ENCODE measurements at regions not wholly inside any gene's neighbourhood (a gene's known extent, or its start where the extent isn't known, plus 50 kb on each side); places are given as distances from the start of the nearest gene placed in this dataset.

DNA sequence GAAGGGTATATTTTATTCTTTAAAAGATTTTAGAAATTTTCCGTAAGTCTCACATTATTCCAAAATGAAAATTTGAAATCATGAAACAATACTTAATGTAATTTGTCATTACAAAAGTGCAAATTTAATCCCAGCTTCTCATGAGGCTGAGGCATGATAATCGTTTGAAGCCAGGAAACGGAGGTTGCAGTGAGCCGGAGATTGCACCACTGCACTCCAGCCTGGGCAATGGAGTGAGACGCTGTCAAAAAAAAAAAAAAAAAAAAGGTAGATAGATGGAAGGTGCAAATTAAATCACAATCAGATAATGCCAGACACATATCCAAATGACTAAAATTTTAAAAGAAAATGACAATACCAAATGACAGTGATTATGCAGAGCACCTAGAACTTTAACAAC is 644.2 kb downstream of the FAM181B start:
- TF ChIP-seq CTCF (IDR thresholded peaks at IDR 0.05; ENCODE audit: unreplicated experiment) = no peak
- Mint-ChIP-seq H3K4me1 (ENCODE audit: insufficient read depth, unreplicated experiment) (no peaks in the 10 kb centered on the region), H3K27ac (ENCODE audit: low read depth, unreplicated experiment) (no peak overlapping the region), H3K4me3 (ENCODE audit: unreplicated experiment) (no peak overlapping the region), H3K36me3 (ENCODE audit: insufficient read depth, unreplicated experiment) (no peaks in the 10 kb centered on the region), H3K9me3 (ENCODE audit: unreplicated experiment) (no peaks in the 10 kb centered on the region), H3K27me3 (ENCODE audit: insufficient read depth, unreplicated experiment) (peaks cover 59% of the 10 kb centered on the region)
- intact Hi-C loops (cut with micrococcal nuclease) = no loop called here
- no peak for DNase-seq (ENCODE audit: unreplicated experiment)
- no TSS peak for BruUV-seq (replicated peaks)
- ChIA-PET CTCF (no interaction called here), POLR2A (no interaction called here)

DNA sequence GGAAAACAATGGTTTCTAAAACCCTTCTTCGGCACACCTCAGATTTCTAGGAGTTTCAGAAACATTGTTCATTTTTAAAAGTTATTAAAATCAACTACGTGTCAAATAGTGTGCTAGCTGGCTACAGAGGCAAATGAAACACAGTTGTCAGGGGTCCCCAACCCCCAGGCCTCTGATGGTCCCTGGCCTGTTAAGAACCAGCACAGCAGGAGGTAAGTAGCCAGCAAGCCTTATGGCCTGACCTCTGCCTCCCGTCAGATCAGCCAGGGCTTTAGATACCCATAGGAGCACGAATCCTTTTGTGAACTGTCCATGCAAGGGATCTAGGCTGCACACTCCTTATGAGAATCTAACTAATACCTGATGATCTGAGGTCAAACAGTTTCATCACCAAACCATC is 648.2 kb downstream of the FAM181B start:
- no peaks in the 10 kb centered on the region for H3K36me3 Mint-ChIP-seq (ENCODE audit: insufficient read depth, unreplicated experiment)
- ChIA-PET CTCF (no interaction called here), POLR2A (no interaction called here)
- no TSS peak for BruUV-seq (replicated peaks)
- H3K27me3 Mint-ChIP-seq (ENCODE audit: insufficient read depth, unreplicated experiment) = peaks cover 87% of the 10 kb centered on the region
- no peak for DNase-seq (ENCODE audit: unreplicated experiment)
- no peaks in the 10 kb centered on the region for H3K9me3 Mint-ChIP-seq (ENCODE audit: unreplicated experiment)
- no peaks in the 10 kb centered on the region for H3K4me1 Mint-ChIP-seq (ENCODE audit: insufficient read depth, unreplicated experiment)
- intact Hi-C loops (cut with micrococcal nuclease) = no loop called here
- no peak for TF ChIP-seq CTCF (IDR thresholded peaks at IDR 0.05; ENCODE audit: unreplicated experiment)
- no peak overlapping the region for H3K4me3 Mint-ChIP-seq (ENCODE audit: unreplicated experiment)
- H3K27ac Mint-ChIP-seq (ENCODE audit: low read depth, unreplicated experiment) = no peak overlapping the region

DNA sequence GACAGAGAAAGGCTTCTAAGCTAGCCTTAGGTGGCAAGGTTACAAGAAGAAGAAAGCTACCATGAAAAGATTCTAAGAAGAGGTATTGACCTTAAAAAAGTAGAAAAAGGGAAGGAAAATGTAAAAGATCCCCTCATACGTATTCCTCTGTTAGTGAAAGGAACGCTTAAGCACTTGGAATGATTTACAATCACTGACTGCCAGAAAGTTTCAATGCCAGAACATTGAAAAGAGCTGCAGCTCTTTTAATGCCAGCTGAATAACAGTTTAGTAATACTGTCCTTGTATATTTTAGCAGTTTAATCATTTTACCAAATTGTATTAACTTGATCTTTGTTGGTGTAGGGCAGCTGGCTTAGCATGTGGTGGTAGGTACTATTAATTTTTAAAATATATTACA is 650.7 kb downstream of the FAM181B start:
- Mint-ChIP-seq H3K27me3 (ENCODE audit: insufficient read depth, unreplicated experiment) (peaks cover 100% of the 10 kb centered on the region), H3K27ac (ENCODE audit: low read depth, unreplicated experiment) (no peak overlapping the region), H3K4me1 (ENCODE audit: insufficient read depth, unreplicated experiment) (no peaks in the 10 kb centered on the region), H3K36me3 (ENCODE audit: insufficient read depth, unreplicated experiment) (no peaks in the 10 kb centered on the region), H3K4me3 (ENCODE audit: unreplicated experiment) (no peak overlapping the region), H3K9me3 (ENCODE audit: unreplicated experiment) (no peaks in the 10 kb centered on the region)
- no TSS peak for BruUV-seq (replicated peaks)
- ChIA-PET CTCF (no interaction called here), POLR2A (no interaction called here)
- intact Hi-C loops (cut with micrococcal nuclease) = no loop called here
- DNase-seq (ENCODE audit: unreplicated experiment) = no peak
- no peak for TF ChIP-seq CTCF (IDR thresholded peaks at IDR 0.05; ENCODE audit: unreplicated experiment)

- H3K27me3 Mint-ChIP-seq (ENCODE audit: insufficient read depth, unreplicated experiment) = peaks cover 95% of the 10 kb centered on the region
- no peaks in the 10 kb centered on the region for H3K36me3 Mint-ChIP-seq (ENCODE audit: insufficient read depth, unreplicated experiment)
- H3K4me1 Mint-ChIP-seq (ENCODE audit: insufficient read depth, unreplicated experiment) = no peaks in the 10 kb centered on the region
- POLR2A ChIA-PET = no interaction called here
- no peak overlapping the region for H3K27ac Mint-ChIP-seq (ENCODE audit: low read depth, unreplicated experiment)
- H3K9me3 Mint-ChIP-seq (ENCODE audit: unreplicated experiment) = no peaks in the 10 kb centered on the region
- BruUV-seq (replicated peaks) = no TSS peak
- intact Hi-C loops (cut with micrococcal nuclease) = no loop called here
- CTCF ChIA-PET = no interaction called here
- no peak for DNase-seq (ENCODE audit: unreplicated experiment)
- no peak for TF ChIP-seq CTCF (IDR thresholded peaks at IDR 0.05; ENCODE audit: unreplicated experiment)
- H3K4me3 Mint-ChIP-seq (ENCODE audit: unreplicated experiment) = no peak overlapping the region
Observed at GRCh38 chr11:82080160-82080559, 653.5 kb downstream of the FAM181B start.

All from MCF 10A (cell line).